ENCODE measurements at regions not wholly inside any gene's neighbourhood (a gene's known extent, or its start where the extent isn't known, plus 50 kb on each side); places are given as distances from the start of the nearest gene placed in this dataset.
A peak's percentile ranks its signal among the peaks of the same experiment; 100 is the strongest.

GRCh38 chr9:1701113-1701512 lies 314.0 kb upstream of the SMARCA2 start:
- TF ChIP-seq, protein P1, sequence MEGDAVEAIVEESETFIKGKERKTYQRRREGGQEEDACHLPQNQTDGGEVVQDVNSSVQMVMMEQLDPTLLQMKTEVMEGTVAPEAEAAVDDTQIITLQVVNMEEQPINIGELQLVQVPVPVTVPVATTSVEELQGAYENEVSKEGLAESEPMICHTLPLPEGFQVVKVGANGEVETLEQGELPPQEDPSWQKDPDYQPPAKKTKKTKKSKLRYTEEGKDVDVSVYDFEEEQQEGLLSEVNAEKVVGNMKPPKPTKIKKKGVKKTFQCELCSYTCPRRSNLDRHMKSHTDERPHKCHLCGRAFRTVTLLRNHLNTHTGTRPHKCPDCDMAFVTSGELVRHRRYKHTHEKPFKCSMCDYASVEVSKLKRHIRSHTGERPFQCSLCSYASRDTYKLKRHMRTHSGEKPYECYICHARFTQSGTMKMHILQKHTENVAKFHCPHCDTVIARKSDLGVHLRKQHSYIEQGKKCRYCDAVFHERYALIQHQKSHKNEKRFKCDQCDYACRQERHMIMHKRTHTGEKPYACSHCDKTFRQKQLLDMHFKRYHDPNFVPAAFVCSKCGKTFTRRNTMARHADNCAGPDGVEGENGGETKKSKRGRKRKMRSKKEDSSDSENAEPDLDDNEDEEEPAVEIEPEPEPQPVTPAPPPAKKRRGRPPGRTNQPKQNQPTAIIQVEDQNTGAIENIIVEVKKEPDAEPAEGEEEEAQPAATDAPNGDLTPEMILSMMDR (IDR thresholded peaks at IDR 0.05; ENCODE audit: insufficient read depth, low read depth, low read length, missing control alignments): peak; percentile 17
- no peak overlapping the region for H3K4me3 ChIP-seq (ENCODE audit: low read length)
- DNase-seq (ENCODE audit: low read depth): peak; percentile 14

- TF ChIP-seq, protein P1 (IDR thresholded peaks at IDR 0.05; ENCODE audit: insufficient read depth, low read depth, low read length, missing control alignments): no peak
- no peak overlapping the region for H3K4me3 ChIP-seq (ENCODE audit: low read length)
- DNase-seq (ENCODE audit: low read depth): no peak
Observed at GRCh38 chr9:1702701-1703100, 312.4 kb upstream of the SMARCA2 start.

GRCh38 chr9:1707291-1707690 lies 307.9 kb upstream of the SMARCA2 start:
- peak; percentile 71 for DNase-seq (ENCODE audit: low read depth)
- TF ChIP-seq, protein P1 (IDR thresholded peaks at IDR 0.05; ENCODE audit: insufficient read depth, low read depth, low read length, missing control alignments): no peak
- H3K4me3 ChIP-seq (ENCODE audit: low read length): no peak overlapping the region

- DNase-seq (ENCODE audit: low read depth): peak; percentile 49
- TF ChIP-seq, protein P1 (IDR thresholded peaks at IDR 0.05; ENCODE audit: insufficient read depth, low read depth, low read length, missing control alignments): no peak
- no peak overlapping the region for H3K4me3 ChIP-seq (ENCODE audit: low read length)
Observed at GRCh38 chr9:1708219-1708618, 306.9 kb upstream of the SMARCA2 start.

DNA sequence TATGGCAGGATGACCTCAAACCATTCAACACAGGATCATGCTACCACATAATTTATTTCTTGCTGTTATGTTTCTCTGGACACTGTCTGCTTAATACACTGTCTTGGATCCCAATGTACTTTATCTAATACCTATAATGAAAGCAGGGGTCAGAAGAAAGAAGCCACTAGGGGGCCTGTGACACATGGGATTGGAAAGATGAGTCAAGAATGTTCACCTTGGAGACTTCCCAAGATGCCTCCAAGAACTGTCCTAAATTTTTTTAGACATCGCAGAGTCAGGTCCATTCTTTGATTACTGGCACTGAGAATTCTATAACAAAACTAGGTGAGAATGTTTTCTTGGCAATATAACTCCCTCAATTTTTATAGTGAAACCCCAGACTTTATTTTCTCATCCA lies 305.8 kb upstream of the SMARCA2 start:
- no peak overlapping the region for H3K4me3 ChIP-seq (ENCODE audit: low read length)
- TF ChIP-seq, protein P1 (IDR thresholded peaks at IDR 0.05; ENCODE audit: insufficient read depth, low read depth, low read length, missing control alignments): no peak
- DNase-seq (ENCODE audit: low read depth): peak; percentile 11

DNA sequence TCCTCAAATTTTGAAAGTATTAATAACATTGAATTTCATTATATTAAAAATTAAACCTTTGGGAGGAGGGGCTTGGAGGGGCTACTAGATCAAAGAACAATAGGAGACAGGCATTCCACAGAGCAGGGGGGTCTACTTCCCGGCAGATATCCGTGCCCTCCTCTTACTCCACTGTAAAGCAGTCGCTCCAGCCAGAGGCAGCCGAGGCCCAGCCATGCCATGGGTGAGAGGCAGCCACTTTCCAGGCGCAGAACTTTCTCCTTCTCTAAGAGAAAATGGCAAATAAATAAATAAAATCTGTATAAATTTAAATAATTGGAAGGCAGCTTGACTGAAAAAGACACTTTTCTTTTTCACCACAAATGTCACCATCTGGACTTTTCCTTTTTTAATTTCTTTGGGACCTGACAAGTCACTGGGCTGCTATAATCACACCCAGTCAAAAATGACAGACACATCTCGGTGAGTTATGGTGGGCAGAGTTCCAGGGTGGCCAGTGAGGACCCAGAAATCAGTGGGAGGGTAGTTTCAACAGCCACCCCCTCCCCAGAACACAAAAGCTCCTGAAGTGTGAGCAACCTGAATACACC lies 302.2 kb upstream of the SMARCA2 start:
- H3K4me3 ChIP-seq (ENCODE audit: low read length): no peak overlapping the region
- TF ChIP-seq, protein P1 (IDR thresholded peaks at IDR 0.05; ENCODE audit: insufficient read depth, low read depth, low read length, missing control alignments): no peak
- DNase-seq (ENCODE audit: low read depth): no peak

DNA sequence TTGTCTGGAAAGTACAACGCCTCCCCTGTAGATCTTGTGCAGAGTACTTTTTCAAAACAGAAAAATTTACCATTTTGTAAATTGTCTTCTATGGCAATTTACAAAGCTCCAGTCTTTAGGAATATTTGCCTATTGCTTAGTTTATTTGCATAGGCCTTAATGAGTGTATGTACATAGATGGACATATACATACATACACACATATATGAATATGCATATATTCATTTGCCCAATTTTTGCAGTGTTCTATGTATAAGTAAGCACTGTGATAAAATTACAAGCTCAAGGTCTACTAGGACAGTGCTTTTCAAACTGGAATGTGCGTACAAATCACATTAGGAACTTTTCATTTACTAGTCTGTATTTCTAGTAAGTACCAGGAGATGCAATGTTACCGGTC lies 301.3 kb upstream of the SMARCA2 start:
- TF ChIP-seq, protein P1 (IDR thresholded peaks at IDR 0.05; ENCODE audit: insufficient read depth, low read depth, low read length, missing control alignments): no peak
- DNase-seq (ENCODE audit: low read depth): no peak
- no peak overlapping the region for H3K4me3 ChIP-seq (ENCODE audit: low read length)
